K562 (cell line): ENCODE measurements at regions not wholly inside any gene's neighbourhood (a gene's known extent, or its start where the extent isn't known, plus 50 kb on each side); places are given as distances from the start of the nearest gene placed in this dataset.

Source experiments
- ATAC-seq: fragments of 200-7000 bp; cut with Tn5 transposase; 3 replicates; pipeline ENCODE4 v1.9.1; 2020; ENCODE audit warnings: moderate library complexity
- BruUV-seq: library from RNA; stranded (reverse); fragments of 400-500 nt; replicated peaks from 2 replicates; lab custom pipeline; 2021; lab: Mats Ljungman, UMichigan
- CTCF ChIA-PET: fragments of 300-600 bp; formaldehyde crosslinking; extraction: SDS; loops from one replicate; lab custom pipeline; 2021; ENCODE audit warnings: low intra/inter-chr PET ratio; lab: Yijun Ruan, JAX
- POLR2A ChIA-PET: fragments of 300-600, 350-650 bp; sonication (Branson Sonifier 250); formaldehyde crosslinking; extraction: SDS; loops from one replicate; lab custom pipeline; 2021; ENCODE audit warnings: antibody characterized with exemption, inconsistent platforms; lab: Yijun Ruan, JAX
- DNase-seq, 4 experiments: peaks; one replicate each; pipeline versions ENCODE4 v3.0.0 to v3.0.0-alpha.2; 2011 to 2018; ENCODE audit warnings: low spot score in 3 of 4, mixed read lengths in 3 of 4; ENCODE audit errors: extremely low read depth in 1 of 4
- FAIRE-seq: peaks from 2 replicates; lab custom pipeline; 2011; peaks lifted over from hg19 to GRCh38; lab: Jason Lieb, UNC
- H2AFZ ChIP-seq: 2 replicates; pipeline ENCODE4 v1.6.0; 2011; ENCODE audit warnings: low read depth, low read length, control low read depth, inconsistent platforms
- H3K27ac ChIP-seq: fragments of 200-600 bp; 3 replicates; pipeline ENCODE4 v1.8.0; 2011; ENCODE audit warnings: low read depth, mild to moderate bottlenecking, control low read depth, inconsistent platforms, low read length, moderate library complexity, mixed read lengths; ENCODE audit errors: extremely low read depth
- H3K27me3 ChIP-seq, 2 experiments: fragments of 300-600 bp in 1 of 2; 2 replicates in 1 of 2; 3 replicates in 1 of 2; pipeline versions ENCODE4 v1.6.0 to v1.8.0; 2011; ENCODE audit warnings: inconsistent platforms in 2 of 2, low read length in 2 of 2, mild to moderate bottlenecking in 1 of 2, mixed read lengths in 1 of 2, moderate library complexity in 1 of 2; ENCODE audit not compliant: control insufficient read depth in 2 of 2, insufficient read depth in 2 of 2
- H3K36me3 ChIP-seq: fragments of 300-600 bp; 3 replicates; pipeline ENCODE4 v1.8.0; 2011; ENCODE audit warnings: mild to moderate bottlenecking, low read length, inconsistent platforms; ENCODE audit not compliant: control insufficient read depth, insufficient read depth
- H3K4me1 ChIP-seq, 2 experiments: fragments of 200-600 bp in 1 of 2; replicated peaks in 1 of 2; 2 replicates in 1 of 2; 3 replicates in 1 of 2; pipeline versions ENCODE4 v1.5.1 to v1.8.0; 2011; ENCODE audit warnings: inconsistent platforms in 2 of 2, low read length in 2 of 2, mild to moderate bottlenecking in 1 of 2, mixed read lengths in 1 of 2, moderate library complexity in 1 of 2; ENCODE audit not compliant: control insufficient read depth in 2 of 2, insufficient read depth in 2 of 2
- H3K4me2 ChIP-seq: 2 replicates; pipeline ENCODE4 v1.6.1; 2011; ENCODE audit warnings: low read length, control low read depth, inconsistent platforms, mixed read lengths; ENCODE audit not compliant: insufficient read depth
- H3K4me3 ChIP-seq: fragments of 200-600 bp; sonication (generic), shearing (Covaris generic); 2 replicates; pipeline ENCODE4 v1.5.1; 2016; ENCODE audit warnings: control low read depth, inconsistent platforms
- H3K79me2 ChIP-seq: fragments of 200-600 bp; 3 replicates; pipeline ENCODE4 v1.8.0; 2011; ENCODE audit warnings: low read length, inconsistent platforms; ENCODE audit not compliant: control insufficient read depth, insufficient read depth
- H3K9ac ChIP-seq, 2 experiments: 2 replicates each; pipeline versions ENCODE4 v1.6.0 to v1.6.1; 2011; ENCODE audit warnings: low read depth in 2 of 2, low read length in 2 of 2, control low read depth in 1 of 2, inconsistent platforms in 1 of 2, mild to moderate bottlenecking in 1 of 2, mixed read lengths in 1 of 2; ENCODE audit not compliant: insufficient read depth in 1 of 2
- H3K9me1 ChIP-seq: one replicate; pipeline ENCODE4 v1.6.0; 2011; ENCODE audit warnings: inconsistent platforms, mild to moderate bottlenecking, low read length, moderate library complexity; ENCODE audit not compliant: control insufficient read depth, insufficient read depth
- H3K9me3 ChIP-seq: replicated peaks from 2 replicates; pipeline ENCODE4 v1.5.1; 2011; ENCODE audit warnings: low read depth, low read length, inconsistent platforms; ENCODE audit not compliant: control insufficient read depth, insufficient read depth
- H4K20me1 ChIP-seq: replicated peaks from 2 replicates; pipeline ENCODE4 v1.6.1; 2011; ENCODE audit warnings: low read length, inconsistent platforms, mixed read lengths; ENCODE audit not compliant: control insufficient read depth, insufficient read depth
- ARHGAP35 ChIP-seq: fragments of 450-650 bp; IDR thresholded peaks from 2 replicates; pipeline ENCODE4 v1.6.1; 2018; ENCODE audit not compliant: partially characterized antibody
- BHLHE40 ChIP-seq: IDR thresholded peaks from 2 replicates; pipeline ENCODE4 v1.6.1; 2011; ENCODE audit warnings: low read length, improper control_type of control experiment
- CHCHD3 ChIP-seq: fragments of 250-450 bp; sonication (Bioruptor Pico); IDR thresholded peaks from 2 replicates; pipeline ENCODE4 v2.1.2; 2022; ENCODE audit warnings: mild to moderate bottlenecking
- KAT7 ChIP-seq: sonication (generic); formaldehyde crosslinking; IDR thresholded peaks from 2 replicates; pipeline ENCODE4 v1.8.0; 2022; ENCODE audit warnings: missing genetic modification reagents, mild to moderate bottlenecking, borderline replicate concordance
- KLF1 ChIP-seq: fragments of 450-650 bp; IDR thresholded peaks from 2 replicates; pipeline ENCODE4 v1.6.1; 2016; ENCODE audit warnings: missing genetic modification characterization, missing compliant biosample characterization
- MCM2 ChIP-seq: fragments of 450-650 bp; IDR thresholded peaks from 2 replicates; pipeline ENCODE4 v1.6.1; 2017; ENCODE audit warnings: low read depth, mild to moderate bottlenecking
- NFE2L1 ChIP-seq: fragments of 450-650 bp; IDR thresholded peaks from 2 replicates; pipeline ENCODE4 v1.6.1; 2016; ENCODE audit warnings: missing genetic modification characterization, low read depth, mild to moderate bottlenecking, missing compliant biosample characterization, moderate library complexity, borderline replicate concordance
- PRPF4 ChIP-seq: fragments of 200-400 bp; formaldehyde crosslinking; IDR thresholded peaks from one replicate; pipeline ENCODE4 v1.6.1; 2017; ENCODE audit warnings: low read length, low read depth, mild to moderate bottlenecking; ENCODE audit not compliant: insufficient read depth, poor library complexity, severe bottlenecking
- SMARCA5 ChIP-seq: fragments of 450-650 bp; IDR thresholded peaks from 2 replicates; pipeline ENCODE4 v1.6.1; 2016
- TCF7L2 ChIP-seq: fragments of 150-350 bp; IDR thresholded peaks from 2 replicates; pipeline ENCODE4 v1.6.1; 2016; ENCODE audit warnings: low read depth, mild to moderate bottlenecking, low read length, moderate library complexity
- ZKSCAN1 ChIP-seq: fragments of 150-350 bp; IDR thresholded peaks from 2 replicates; pipeline ENCODE4 v1.6.1; 2016; ENCODE audit warnings: low read depth, low read length
- ZNF239 ChIP-seq: fragments of 250-450 bp; sonication (Bioruptor Pico); IDR thresholded peaks from 2 replicates; pipeline ENCODE4 v1.4.0; 2020; ENCODE audit warnings: mild to moderate bottlenecking
- ZNF318 ChIP-seq, 2 experiments: fragments of 450-650 bp; IDR thresholded peaks; 2 replicates each; pipeline ENCODE4 v1.6.1; 2016; ENCODE audit warnings: mild to moderate bottlenecking in 2 of 2, borderline replicate concordance in 1 of 2, low read depth in 1 of 2, moderate library complexity in 1 of 2
- ZNF639 ChIP-seq, 2 experiments: fragments of 200-800 bp in 1 of 2; sonication (Bioruptor generic) in 1 of 2; sonication (generic) in 1 of 2; formaldehyde crosslinking in 1 of 2; IDR thresholded peaks in 1 of 2; conservative IDR thresholded peaks in 1 of 2; 2 replicates each; pipeline versions ENCODE4 v1.5.0 to v1.6.1; 2016 to 2020; ENCODE audit warnings: missing compliant biosample characterization in 1 of 2, missing genetic modification characterization in 1 of 2, missing genetic modification reagents in 1 of 2
- WGBS: fragments of 100-300 bp; shearing (Covaris generic); methylation state at CpG from one replicate; pipeline ENCODE4 v1.1.6; 2016; ENCODE audit warnings: low coverage, mixed read lengths; ENCODE audit not compliant: insufficient coverage; ENCODE audit errors: missing lambda C conversion rate; 5-methylcytosine and 5-hydroxymethylcytosine counted together
- in situ Hi-C: fragments of 300-500 bp; cut with MboI; formaldehyde crosslinking; loops from 4 replicates; pipeline ENCODE4 v1.15.0; 2018; ENCODE audit warnings: inconsistent platforms, mixed read lengths
- intact Hi-C: fragments of 100-400 bp; cut with micrococcal nuclease; formaldehyde crosslinking; loops from 2 replicates; pipeline ENCODE4 v1.14.2; 2022

- no peaks in the 10 kb centered on the region for H4K20me1 ChIP-seq
- CTCF ChIA-PET, result no interaction called here
- no peaks in the 10 kb centered on the region for H3K4me1 ChIP-seq
- POLR2A ChIA-PET, result no interaction called here
- H3K9me1 ChIP-seq, result no peaks in the 10 kb centered on the region
- 4% methylated on average over 4 of the region's 4 CpGs for WGBS
- H3K27ac ChIP-seq, result no peak overlapping the region
- no peaks in the 10 kb centered on the region for H3K79me2 ChIP-seq
- ATAC-seq, result no peak
- H3K4me2 ChIP-seq, result no peak overlapping the region
- in situ Hi-C loops (no loop called here), intact Hi-C loops (no loop called here)
- no peaks in the 10 kb centered on the region for H3K27me3 ChIP-seq
- no peak for DNase-seq
- H3K4me3 ChIP-seq, result no peak overlapping the region
- no peaks in the 10 kb centered on the region; the same call in 1 of the 2 replicates for H3K9me3 ChIP-seq
- H2AFZ ChIP-seq, result no peak overlapping the region
- H3K36me3 ChIP-seq, result no peaks in the 10 kb centered on the region
- no TSS peak for BruUV-seq
- FAIRE-seq, result no peak
- no peak overlapping the region for H3K9ac ChIP-seq
- no peak for TF ChIP-seq ZNF639 (CRISPR knock-in tag; conservative IDR thresholded peaks at IDR 0.05 in 1 of 2, IDR thresholded peaks at IDR 0.05 in 1 of 2)
- TF ChIP-seq SMARCA5, result no peak
- no peak for TF ChIP-seq KLF1 (tag)
- TF ChIP-seq ARHGAP35, result no peak
- no peak for TF ChIP-seq ZNF239 (CRISPR knock-in tag)
- no peak for TF ChIP-seq ZNF318 (IDR thresholded peaks at IDR 0.05; ENCODE audit: borderline replicate concordance in 1 of 2, low read depth in 1 of 2)
- no peak for TF ChIP-seq TCF7L2
- no peak for TF ChIP-seq BHLHE40
- no peak for TF ChIP-seq MCM2
- no peak for TF ChIP-seq CHCHD3 (CRISPR knock-in tag)
- no peak for TF ChIP-seq PRPF4
- TF ChIP-seq ZKSCAN1, result no peak
- no peak for TF ChIP-seq KAT7 (CRISPR knock-in tag)
- no peak for TF ChIP-seq NFE2L1 (tag)
Measured at GRCh38 chr18:28792404-28793086, 615.6 kb upstream of the CDH2 start.
